ENCODE measurements at regions not wholly inside any gene's neighbourhood (a gene's known extent, or its start where the extent isn't known, plus 50 kb on each side); places are given as distances from the start of the nearest gene placed in this dataset.

GRCh38 chr10:26622891-26623290, 74.6 kb upstream of the PDSS1 start:
- Mint-ChIP-seq H3K4me1 (peaks cover 23% of the 10 kb centered on the region), H3K9me3 (no peaks in the 10 kb centered on the region), H3K36me3 (no peaks in the 10 kb centered on the region), H3K4me3 (peak overlapping the region; percentile 22 to 73), H3K27ac (peak overlapping the region in 4 of 7 donors; percentile 9 to 75 (median 50)), H3K27me3 (ENCODE audit: low read depth in 3 of 3) (peaks cover 0 to 2% (median 2%) of the 10 kb centered on the region in 3 donors)
- DNase-seq = no peak
- Histone ChIP-seq H4K20me1 (ENCODE audit: insufficient read depth, low read length) (no peaks in the 10 kb centered on the region), H3K27me3 (ENCODE audit: control insufficient read depth in 2 of 2, insufficient read depth in 2 of 2, low read length in 2 of 2) (no peaks in the 10 kb centered on the region), H3K36me3 (replicated peaks in 1 of 2; ENCODE audit: control insufficient read depth in 1 of 2, insufficient read depth in 2 of 2, low read length in 2 of 2) (no peaks in the 10 kb centered on the region), H3K4me2 (replicated peaks; ENCODE audit: extremely low read depth, low read length, poor library complexity, severe bottlenecking) (peak overlapping the region; percentile 91), H3K4me3 (replicated peaks in 1 of 3; ENCODE audit: low read depth in 2 of 3, low read length in 3 of 3) (peak overlapping the region in 2 of 3 experiments; percentile 45 to 72), H3K9me3 (replicated peaks in 1 of 2; ENCODE audit: control insufficient read depth in 1 of 2, insufficient read depth in 1 of 2, low read length in 2 of 2) (no peaks in the 10 kb centered on the region), H3K79me2 (ENCODE audit: insufficient read depth, low read length) (no peaks in the 10 kb centered on the region), H3K9ac (ENCODE audit: insufficient read depth, low read length, poor library complexity, severe bottlenecking) (peak overlapping the region; percentile 76), H3K27ac (ENCODE audit: low read depth in 1 of 2, low read length in 2 of 2) (peak overlapping the region; percentile 59 to 86), H2AFZ (ENCODE audit: insufficient read depth, low read depth, low read length, poor library complexity, severe bottlenecking) (peak overlapping the region; percentile 84), H3K4me1 (ENCODE audit: control insufficient read depth in 1 of 2, insufficient read depth in 2 of 2, low read length in 2 of 2) (peaks cover 17 to 18% of the 10 kb centered on the region in 2 donors)
- WGBS (ENCODE audit: insufficient coverage) = 85% methylated on average over 5 of the region's 7 CpGs
- intact Hi-C loops (cut with micrococcal nuclease) = no loop called here
- no peak for TF ChIP-seq CTCF (IDR thresholded peaks at IDR 0.05)

DNA sequence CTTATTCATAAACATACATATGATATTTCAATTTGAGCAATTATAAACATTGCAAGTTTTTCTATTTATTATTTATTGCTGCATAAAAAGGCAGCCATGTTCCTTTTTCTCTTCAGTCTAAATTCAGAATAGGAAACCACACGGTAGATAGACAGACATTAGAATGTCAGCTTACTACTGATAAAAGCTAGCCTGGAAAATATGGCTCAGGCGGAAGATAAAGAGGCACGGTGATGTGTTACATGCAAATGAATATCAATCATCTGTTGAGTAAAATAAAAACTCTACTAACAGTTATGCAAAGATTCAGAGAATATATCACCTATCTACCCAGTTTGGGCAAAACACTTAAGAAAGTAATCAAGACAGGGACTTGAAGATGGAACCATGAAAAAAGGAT, 73.5 kb upstream of the PDSS1 start:
- Histone ChIP-seq H3K4me3 (replicated peaks in 1 of 3; ENCODE audit: low read depth in 2 of 3, low read length in 3 of 3) (no peak overlapping the region), H3K9ac (ENCODE audit: insufficient read depth, low read length, poor library complexity, severe bottlenecking) (no peak overlapping the region), H3K79me2 (ENCODE audit: insufficient read depth, low read length) (no peaks in the 10 kb centered on the region), H3K36me3 (replicated peaks in 1 of 2; ENCODE audit: control insufficient read depth in 1 of 2, insufficient read depth in 2 of 2, low read length in 2 of 2) (no peaks in the 10 kb centered on the region), H2AFZ (ENCODE audit: insufficient read depth, low read depth, low read length, poor library complexity, severe bottlenecking) (no peak overlapping the region), H3K4me2 (replicated peaks; ENCODE audit: extremely low read depth, low read length, poor library complexity, severe bottlenecking) (no peak overlapping the region), H4K20me1 (ENCODE audit: insufficient read depth, low read length) (no peaks in the 10 kb centered on the region), H3K27ac (ENCODE audit: low read depth in 1 of 2, low read length in 2 of 2) (no peak overlapping the region), H3K4me1 (ENCODE audit: control insufficient read depth in 1 of 2, insufficient read depth in 2 of 2, low read length in 2 of 2) (peaks cover 26 to 29% of the 10 kb centered on the region in 2 donors), H3K27me3 (ENCODE audit: control insufficient read depth in 2 of 2, insufficient read depth in 2 of 2, low read length in 2 of 2) (no peaks in the 10 kb centered on the region), H3K9me3 (replicated peaks in 1 of 2; ENCODE audit: control insufficient read depth in 1 of 2, insufficient read depth in 1 of 2, low read length in 2 of 2) (no peaks in the 10 kb centered on the region)
- Mint-ChIP-seq H3K4me1 (peaks cover 33% of the 10 kb centered on the region), H3K27me3 (ENCODE audit: low read depth in 3 of 3) (peaks cover 0 to 2% (median 2%) of the 10 kb centered on the region in 3 donors), H3K36me3 (no peaks in the 10 kb centered on the region), H3K9me3 (peaks cover 0 to 3% (median 0%) of the 10 kb centered on the region in 7 donors), H3K4me3 (no peak overlapping the region), H3K27ac (no peak overlapping the region)
- TF ChIP-seq CTCF (IDR thresholded peaks at IDR 0.05) = no peak
- no peak for DNase-seq
- no CpG with 5 or more reads among the region's 3 CpGs for WGBS (ENCODE audit: insufficient coverage)
- intact Hi-C loops (cut with micrococcal nuclease) = no loop called here
